ENCODE measurements at regions not wholly inside any gene's neighbourhood (a gene's known extent, or its start where the extent isn't known, plus 50 kb on each side); places are given as distances from the start of the nearest gene placed in this dataset.

DNA sequence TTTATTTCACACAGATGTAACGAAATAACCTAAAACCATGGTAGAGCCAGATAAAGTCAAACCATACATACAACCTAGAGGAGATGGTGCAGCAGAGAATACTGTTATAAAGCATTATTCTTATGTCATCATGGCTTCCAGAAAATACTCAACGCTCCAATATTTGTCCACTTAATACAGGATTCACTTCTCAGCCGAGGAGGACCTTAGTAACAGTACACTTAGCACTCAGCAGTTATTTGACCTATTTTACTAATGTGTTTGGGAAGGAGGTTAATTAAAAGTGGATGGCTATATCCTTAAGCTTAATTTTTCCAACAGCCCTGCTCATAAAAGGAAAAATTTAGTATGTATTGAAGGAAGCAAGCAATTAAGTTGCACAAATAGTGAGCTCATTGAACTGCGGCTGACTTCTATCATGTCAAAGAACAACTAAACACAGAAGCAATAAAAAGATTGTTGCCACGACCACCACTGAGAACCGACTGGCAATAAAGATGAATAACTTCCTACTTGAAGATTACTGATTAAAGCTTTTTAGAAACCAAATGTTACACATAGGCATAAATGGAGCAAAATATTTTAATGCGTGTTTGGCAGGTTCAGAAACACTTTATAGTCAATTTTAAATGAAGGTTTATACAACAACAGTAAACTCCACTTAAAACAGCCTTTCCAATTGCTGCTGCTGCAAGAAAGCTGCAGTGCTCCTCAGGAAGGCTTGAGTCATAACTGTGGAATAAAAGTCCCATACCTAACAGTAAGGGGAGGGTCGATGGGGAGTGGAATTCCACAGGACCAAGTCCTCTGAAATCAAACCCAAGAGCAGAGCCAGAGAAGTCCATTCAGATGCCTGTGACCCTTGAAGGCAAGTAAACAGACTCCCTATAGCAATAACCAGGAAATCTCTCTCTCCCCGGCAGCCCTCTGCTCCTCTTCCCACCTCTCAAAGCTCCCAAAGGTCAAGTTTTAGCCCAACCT lies 218.9 kb upstream of the CDKN3 start:
- no peak for DNase-seq

DNA sequence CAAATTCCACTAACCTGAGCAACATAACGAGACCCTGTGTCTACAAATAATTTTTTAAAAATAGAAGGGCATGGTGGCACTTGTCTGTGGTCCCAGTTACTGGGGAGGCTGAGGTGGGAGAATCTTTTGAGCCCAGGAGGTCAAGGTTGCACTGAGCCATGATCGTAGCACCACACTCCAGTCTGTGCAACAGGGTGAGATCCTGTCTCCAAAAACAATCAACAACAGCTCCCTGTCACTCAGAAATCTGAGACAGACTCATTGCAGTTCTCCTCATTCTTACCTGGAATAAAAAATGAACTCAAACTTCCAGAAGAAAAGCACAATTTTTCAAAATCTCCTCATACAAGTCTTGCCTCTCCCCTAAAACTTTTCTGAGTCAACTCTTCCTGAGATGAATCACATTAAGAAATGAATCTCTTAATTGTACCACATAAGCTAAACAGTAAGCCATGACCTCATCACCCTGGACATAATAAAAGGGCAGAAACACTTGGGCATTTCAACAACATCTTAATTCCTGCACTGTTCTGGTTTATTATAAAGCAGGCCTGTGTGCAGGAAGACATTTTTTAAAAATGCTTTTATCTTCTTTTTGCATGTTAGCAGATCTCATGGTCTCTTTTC lies 214.3 kb upstream of the CDKN3 start:
- DNase-seq = no peak

DNA sequence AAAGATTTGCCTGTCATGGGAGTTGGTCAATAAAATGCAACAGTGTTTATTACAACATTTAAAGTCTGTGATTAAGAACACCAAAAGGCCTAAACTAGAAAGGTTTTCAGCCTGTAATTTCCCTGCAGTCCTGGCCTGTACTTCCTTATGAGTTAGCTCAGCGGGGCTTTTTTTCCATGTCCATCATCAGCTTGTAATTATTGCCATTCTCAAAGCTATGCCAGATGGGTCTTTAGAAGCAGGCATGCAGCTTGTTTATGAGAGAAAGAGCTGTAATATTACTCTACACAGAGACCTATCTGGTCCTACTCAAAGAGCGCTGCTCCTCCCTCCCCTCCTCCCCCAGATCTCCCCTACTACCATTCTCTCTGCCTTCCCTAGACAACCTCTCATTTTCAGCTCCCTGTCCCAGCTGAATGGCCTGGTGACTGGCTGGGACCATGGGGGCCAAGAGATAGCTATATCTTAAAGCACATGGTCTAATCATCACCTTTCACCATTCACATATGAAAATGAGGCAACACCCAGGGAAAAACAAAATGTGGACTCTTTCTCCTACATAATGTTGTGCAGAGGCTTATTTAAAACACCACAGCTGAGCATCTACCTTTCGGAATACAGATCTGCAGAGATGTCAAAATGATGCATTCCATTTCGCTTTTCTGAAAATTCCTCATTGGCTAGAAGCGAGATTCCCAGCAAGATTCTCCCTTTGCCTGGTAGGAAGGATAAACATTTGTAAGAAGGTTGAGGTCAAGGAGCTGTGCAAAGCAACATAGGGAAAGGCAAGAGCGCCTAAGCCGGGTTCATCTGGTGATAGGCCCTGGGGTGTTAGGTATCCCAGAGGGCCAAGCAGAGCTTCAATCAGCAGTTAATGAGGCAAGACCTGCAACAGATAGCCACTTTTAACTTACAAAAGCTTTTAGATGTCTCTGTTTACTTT lies 209.7 kb upstream of the CDKN3 start:
- no peak for DNase-seq

DNA sequence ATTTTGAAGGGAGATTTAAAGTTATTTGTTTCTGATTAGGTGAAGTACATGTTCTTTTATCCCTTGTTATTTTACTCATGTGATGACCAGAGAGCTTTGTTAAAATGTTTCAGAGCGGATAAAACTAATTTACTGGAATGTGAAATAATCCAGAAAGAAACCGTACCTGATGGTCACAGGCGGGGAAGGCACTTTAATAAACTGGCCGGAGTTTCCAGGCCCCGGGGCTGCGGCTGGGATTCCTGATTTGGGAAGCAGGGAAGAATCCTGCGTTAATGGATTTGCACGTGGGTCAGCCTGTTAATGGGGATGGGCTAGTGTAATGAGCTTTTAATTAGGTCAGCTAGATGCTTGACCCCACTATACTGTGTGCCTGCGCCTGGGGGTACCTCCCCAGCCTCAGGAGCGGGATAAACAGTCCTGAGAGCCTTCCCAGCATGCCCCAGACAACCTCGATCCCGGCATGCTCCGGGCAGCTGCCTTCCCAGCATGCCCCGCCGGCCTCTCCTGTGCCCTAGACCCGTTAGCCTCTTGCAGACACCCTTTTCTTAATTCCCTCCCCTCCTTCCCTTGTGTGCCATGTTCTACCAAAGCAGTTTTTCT lies 208.6 kb upstream of the CDKN3 start:
- no peak for DNase-seq

DNA sequence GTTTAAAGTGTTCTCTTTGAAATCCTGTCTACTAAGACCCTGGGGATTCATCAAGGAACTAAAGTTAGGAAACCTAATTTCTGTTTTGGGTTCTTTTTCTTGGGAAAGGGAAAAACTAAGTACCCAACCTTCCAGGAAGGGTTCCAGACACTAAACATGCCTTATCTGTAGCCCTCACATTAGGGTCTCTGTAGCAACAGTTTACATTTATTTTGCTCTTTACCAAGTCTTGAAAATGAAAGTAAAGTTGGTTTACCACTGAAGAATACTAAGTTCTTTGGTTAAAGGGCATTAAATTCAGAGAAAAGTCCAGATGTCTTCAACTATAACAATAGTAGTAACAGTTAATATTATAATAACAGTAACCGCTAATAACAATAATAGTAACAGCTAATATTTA lies 207.5 kb upstream of the CDKN3 start:
- DNase-seq = no peak

DNA sequence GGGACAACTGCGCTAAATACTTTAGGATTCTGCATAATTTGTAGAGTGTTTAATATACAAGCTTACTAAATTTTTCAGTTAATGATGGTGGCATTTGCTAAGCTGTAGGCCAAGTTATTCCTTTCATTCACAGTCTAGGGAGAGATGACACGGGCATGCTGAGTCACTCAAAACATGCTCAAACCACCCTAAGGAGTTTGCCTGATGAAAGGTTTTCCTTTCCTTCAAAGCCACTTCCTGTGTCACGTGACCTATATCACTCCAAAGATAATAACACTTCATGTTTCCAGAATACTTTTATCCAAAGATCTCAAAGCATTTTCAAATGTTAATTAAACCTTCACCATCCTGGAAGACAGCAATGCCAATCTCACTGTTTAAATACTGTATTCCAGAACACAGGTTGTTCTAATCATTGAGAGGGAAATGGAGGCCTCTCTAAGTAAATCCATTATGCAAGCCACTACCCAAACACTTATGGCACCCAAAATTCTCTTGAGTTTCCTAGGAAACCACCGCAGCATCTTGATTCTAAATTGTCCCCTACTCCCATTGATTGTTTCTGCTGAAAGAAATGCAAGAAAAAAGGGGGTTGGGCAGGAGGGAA lies 207.0 kb upstream of the CDKN3 start:
- no peak for DNase-seq

DNA sequence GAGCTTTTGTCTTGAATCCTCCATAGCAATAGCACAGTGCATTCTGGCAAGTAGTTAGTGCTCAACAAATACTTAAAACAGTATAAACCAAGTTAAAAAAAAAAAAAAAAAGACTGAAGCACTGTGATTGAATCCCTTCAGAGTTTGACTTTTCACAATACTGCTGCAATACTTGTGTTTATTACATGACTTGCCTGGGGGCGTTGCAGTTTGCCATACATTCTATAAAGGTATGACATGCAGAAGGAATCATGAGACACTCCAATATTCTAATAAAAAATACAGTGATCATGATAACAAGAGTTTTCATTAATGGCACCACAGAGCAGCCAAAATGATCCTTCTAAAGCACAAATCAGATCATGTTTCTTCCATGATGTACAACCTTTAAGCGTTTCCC lies 205.0 kb upstream of the CDKN3 start:
- no peak for DNase-seq

DNA sequence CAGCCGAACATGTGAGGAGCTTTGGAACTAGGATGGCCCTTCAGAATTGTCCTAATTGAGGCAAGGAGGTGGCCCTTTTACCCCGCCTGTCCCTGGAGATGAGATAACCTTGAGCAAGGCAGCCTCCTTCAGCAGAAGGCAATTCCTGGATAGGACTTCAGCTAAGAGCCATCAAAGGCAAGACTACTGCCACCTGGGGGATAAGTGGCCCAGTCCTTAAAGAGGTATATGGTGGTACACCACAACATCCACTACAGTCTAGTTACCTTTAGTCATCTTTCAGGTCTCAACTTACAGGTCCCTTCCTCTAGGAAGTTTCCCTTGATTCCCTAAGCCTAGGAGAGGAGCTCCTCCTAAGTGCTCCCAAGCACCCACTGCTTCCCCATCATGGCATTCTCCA lies 204.2 kb upstream of the CDKN3 start:
- no peak for DNase-seq

DNA sequence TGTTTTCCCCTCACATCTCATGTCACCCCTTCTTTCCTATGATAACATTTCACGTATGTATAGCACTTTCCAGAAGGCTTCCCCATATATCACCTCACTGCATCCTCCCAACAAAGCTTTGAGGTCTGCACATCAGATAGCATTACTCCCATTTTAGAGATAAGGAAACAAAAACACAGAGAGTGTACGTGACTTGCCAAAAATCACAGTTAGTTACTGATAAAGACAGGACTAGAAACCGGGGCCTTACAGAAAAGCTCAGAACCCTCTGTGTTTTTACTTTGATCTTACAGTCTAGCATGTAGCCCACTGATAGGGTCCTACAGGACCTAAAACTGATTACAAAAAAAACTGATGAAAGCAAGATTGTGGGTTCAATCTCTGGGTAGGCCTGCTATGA lies 202.9 kb upstream of the CDKN3 start:
- no peak for DNase-seq

DNA sequence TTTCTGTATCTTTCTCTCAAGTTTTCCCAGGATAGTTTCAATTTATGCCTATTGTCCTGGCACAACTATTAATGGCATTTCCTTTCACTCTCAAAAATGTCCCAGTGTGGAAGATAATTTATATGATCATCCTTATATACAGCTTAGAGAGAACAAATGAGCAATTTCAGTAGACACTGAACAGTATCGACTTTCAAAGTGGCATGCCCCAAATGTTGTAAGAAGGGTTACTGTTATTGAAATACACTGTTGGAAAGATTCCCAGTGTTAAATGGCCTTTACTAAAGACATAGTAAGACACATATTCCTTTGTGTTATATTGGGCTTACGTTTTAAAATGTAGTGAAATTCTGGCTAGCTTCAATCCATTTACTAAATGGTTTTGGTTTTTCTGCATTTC lies 202.3 kb upstream of the CDKN3 start:
- DNase-seq = no peak

DNA sequence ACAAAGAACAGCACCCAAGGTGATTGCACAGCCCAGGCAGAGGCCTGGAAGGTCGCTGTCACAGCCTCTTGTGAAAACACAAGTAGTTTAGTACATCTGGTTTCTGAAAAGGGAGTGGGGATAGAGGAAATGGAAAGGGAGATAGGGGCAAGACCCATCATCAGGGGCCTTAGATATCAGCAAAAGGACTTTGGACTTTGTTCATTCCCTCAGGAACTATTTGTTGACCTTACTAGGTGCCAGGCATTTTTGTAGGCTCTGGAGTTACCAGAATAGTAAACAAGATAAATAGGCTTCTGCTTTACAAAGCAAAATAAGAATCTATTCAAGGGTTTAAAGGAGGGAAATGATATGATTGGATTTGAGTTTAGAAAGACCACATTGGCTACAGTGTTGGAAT lies 199.4 kb upstream of the CDKN3 start:
- DNase-seq = no peak

DNA sequence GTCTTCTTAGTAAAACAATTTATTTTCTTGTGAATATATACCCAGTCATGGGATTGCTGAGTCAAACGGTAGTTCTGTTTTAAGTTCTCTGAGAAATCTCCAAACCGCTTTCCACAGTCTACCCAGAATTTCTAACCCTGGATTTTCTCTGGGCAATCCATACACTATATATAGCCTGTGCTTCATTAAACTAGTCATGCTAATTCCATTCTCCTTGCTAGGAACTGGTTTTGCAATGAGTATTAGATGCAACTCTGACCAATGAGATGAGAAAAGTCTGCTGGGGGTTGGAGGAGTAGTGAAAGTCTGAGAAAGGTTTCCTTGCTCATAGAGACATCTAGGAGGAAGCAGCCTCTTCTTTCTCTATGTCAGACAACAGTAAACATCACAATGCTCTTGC lies 196.1 kb upstream of the CDKN3 start:
- no peak for DNase-seq

DNA sequence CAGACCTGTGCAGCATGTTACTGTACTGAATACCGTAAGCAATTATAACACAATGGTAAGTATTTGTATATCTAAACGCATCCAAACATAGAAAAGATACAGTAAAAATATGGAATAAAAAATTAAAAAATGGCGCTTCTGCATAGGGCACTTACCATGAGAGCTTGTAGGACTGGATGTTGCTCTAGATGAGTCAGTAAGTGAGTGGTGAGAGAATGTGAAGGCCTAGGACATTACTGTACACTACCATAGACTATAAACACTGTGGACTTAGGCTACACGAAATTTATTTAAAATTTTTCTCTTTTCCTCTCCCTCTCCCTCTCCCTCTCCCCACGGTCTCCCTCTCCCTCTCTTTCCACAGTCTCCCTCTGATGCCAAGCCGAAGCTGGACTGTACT lies 194.5 kb upstream of the CDKN3 start:
- DNase-seq = no peak

DNA sequence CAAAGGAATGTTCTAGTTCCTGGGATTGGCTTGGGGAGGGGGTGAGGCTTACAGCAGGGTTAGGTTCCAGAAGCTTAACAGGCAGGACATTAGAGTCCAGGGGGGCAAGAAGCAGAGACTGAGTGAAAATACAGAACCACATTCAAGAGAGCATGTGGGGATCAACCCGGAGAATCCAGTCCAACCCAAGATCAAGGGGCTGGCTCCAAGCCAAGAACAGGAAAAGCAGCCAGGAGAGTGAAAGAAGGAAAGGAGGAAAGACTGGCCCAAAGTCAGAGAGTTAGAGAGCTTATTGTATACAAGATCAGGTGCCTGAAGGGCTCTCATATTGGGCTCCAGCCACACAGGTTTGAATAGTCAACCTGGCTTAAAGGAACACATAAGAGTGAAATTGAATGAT lies 190.3 kb upstream of the CDKN3 start:
- no peak for DNase-seq

DNA sequence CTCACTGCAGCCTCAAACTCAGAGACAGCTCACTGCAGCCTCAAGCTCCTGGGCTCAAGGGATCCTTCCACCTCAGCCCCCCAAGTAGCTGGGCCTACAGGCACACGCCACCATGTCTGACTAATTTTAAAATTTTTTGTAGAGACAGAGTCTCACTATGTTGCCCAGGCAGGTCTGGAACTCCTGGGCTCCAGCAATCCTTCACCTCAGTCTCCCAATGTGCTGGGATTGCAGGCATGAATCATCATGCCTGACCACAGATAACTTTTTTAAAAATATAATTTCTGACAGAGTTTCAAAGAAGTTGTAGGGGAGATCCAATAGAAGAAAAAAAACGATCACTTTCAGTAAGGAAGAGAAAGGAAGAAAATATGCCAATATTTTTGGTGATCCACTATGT lies 189.7 kb upstream of the CDKN3 start:
- DNase-seq = no peak

DNA sequence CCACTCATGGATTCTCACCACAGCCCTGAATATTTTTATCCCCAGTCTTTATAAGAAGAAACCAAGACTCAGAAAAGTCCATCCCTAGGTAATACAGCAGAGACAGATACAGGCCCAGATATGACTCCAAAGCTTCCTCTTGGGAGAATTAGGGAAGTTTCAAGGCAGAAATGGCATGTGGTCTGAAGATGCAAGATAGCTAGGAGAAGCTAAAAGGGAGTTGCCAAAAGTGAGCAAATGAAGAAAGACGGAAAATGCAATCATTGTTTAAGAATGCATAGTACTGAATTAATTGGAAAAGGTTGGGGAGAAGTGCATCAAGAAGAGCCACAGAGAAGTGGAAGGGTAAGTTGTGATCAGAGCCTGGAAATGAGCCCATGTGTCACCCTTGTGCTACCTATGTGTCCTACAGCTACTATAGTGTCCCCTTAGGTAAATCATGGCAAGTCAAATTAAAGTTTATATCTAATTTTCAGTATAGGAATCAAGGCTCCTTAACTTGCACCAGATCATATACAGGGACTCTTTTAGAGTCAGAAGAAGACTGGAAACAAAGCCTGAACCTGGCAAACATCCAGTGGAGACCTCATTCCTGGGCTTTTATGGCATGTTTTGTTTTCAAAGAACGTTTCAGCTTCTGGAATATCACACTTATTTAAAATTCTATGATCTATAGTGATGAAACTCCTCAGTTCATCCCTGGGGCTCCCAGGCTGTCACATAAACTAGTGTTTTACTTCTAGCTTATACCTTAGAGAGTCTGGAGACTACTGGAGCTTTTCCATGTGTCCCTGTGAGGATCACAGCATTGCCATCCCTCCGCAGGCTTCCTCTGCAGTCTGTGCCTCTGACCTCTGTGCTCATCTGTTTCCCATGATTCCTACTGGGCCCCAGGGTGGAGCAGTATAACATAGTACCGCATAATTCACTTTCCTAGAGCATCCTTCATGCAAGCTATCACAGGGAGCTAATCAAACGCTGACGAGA lies 189.0 kb upstream of the CDKN3 start:
- DNase-seq = no peak

DNA sequence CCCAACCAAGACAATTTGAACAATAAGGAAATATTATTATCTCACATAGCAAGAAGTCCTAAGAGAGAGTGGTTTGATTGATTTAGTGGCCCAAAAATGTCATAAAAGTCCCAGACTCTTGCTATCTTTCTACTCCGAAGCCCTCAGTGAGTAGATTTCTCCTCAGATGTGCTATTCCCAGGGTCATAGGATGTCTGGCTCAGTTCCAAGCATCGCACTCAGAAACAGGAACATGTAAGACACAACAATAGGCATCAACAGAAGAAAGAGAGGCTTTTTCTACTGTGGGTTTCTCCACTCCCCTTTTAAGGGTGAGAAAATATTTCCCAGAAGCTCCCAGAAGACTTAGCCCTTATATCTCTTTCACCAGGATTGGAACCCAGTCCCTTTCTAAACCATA lies 188.1 kb upstream of the CDKN3 start:
- no peak for DNase-seq

DNA sequence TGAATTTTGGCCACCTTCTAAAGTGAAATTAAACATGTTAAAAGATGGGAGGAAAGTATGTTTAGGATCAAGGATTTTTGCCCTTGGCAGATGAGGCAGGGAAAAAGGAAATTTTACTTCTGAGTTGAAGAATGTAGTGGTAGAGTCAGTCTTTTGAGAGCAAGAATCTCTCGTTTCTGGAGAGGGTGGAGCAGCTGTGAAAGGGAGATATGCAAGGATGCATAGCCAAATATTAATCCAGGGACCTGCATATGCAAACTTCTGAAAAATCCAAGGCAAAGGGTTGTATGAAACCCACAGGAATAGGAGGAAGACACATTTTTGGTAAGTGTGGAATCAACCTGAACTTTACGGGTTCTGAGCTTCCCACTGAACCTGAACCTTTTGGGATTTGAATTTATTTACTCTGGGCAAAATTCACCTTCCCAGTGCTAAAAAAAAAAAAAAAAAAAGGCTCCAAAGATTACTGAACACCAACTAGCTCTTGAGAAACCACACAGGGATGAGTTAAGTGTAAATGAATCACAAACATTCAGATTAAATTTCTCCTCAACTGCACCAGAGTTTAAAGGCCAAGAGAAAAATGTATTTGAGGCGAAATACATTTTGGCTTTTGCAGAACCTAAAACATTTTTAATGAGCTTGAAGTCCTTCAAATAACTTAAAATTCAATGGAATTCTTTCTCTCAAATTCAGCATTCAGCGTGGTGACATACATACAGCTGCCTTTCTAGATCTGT lies 187.1 kb upstream of the CDKN3 start:
- no peak for DNase-seq

DNA sequence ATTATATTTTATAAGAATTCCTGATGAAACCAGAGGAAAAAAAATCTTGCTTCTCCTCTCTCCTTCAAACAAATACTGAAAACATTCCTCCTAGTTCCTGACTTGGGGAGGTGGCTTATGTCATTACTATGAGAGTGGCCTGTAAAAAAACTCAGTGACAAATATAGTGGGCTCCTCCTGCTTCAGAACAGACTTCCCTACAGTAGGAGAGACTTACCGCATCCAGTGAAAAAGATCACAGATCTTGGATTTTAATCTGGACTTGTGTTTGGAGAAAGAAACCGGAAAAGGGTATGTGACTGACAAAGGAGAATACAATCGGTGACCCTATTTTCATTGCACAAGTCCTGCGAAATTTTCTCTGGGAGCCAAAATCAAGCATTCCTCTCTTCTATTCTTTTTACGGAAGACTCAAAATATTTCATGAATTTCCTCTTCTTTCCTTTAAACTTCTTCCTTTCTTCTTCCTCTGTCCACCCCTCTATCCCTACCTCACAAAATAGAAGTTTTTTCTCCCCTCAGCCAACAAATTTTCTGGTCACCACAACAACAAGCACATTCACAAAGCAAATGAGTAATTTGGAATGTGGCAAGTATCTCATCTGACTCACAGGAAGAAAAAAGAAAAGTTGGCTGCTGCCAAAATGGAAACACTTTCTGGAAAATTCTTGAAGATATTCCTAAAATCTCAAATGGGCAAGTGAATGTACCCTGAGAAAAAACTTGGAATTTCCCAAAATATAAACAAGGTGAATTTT lies 185.1 kb upstream of the CDKN3 start:
- no peak for DNase-seq

DNA sequence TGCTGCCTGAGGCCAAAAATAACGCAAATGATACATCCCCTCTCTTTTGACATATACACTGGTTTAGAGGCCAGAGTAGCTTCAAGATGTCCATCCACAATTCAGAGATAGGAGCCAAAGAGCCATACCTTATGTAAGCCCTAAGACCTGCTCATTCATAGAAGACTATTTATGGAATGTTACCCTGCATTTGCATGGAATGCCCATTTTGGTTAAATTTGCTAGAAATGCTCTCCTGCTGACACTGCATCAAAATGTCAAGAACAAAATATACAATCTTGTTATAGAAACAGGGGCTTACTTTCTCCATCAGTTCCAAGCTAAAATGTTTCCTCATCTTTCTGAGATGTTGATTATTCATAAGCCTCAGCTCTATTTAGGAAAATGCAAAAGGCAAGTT lies 183.3 kb upstream of the CDKN3 start:
- no peak for DNase-seq

Data from CD4-positive, alpha-beta T cell treated with Interferon gamma for 1 hour (primary cell).